ENCODE measurements at regions not wholly inside any gene's neighbourhood (a gene's known extent, or its start where the extent isn't known, plus 50 kb on each side); places are given as distances from the start of the nearest gene placed in this dataset.

DNA sequence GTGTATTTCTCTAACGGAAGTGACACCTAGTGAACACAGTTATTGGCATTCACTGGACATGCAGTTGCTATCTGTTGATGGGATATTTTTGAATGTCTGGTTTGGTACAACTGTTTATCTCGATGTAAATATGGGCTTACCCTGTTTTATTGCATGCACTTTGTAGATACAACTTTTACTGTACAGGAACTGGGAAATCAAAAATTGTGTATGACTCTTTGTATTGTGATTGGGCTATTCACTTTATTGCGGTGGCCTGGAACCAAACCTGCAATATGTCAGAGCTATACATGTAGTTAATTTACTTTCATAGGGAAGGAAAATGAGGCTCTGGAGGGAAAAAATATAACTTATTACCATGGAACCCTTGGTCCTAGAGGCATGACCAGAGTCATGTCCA lies 380.7 kb upstream of the KIRREL3 start:
- TF ChIP-seq, protein P1, sequence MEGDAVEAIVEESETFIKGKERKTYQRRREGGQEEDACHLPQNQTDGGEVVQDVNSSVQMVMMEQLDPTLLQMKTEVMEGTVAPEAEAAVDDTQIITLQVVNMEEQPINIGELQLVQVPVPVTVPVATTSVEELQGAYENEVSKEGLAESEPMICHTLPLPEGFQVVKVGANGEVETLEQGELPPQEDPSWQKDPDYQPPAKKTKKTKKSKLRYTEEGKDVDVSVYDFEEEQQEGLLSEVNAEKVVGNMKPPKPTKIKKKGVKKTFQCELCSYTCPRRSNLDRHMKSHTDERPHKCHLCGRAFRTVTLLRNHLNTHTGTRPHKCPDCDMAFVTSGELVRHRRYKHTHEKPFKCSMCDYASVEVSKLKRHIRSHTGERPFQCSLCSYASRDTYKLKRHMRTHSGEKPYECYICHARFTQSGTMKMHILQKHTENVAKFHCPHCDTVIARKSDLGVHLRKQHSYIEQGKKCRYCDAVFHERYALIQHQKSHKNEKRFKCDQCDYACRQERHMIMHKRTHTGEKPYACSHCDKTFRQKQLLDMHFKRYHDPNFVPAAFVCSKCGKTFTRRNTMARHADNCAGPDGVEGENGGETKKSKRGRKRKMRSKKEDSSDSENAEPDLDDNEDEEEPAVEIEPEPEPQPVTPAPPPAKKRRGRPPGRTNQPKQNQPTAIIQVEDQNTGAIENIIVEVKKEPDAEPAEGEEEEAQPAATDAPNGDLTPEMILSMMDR (IDR thresholded peaks at IDR 0.05) = no peak
- no peak for TF ChIP-seq POLR2A (IDR thresholded peaks at IDR 0.05)

Data from suprapubic skin (tissue), 3 donors.